Upper lobe of right lung (tissue), 1 donor: ENCODE measurements at regions not wholly inside any gene's neighbourhood (a gene's known extent, or its start where the extent isn't known, plus 50 kb on each side); places are given as distances from the start of the nearest gene placed in this dataset.
"Not testable (repeated sequence)": the region's sequence is repeated elsewhere in the genome, so short reads cannot be mapped to it uniquely, and the experiment has no call there.

ENCODE experiments used
- ATAC-seq: fragments of 200-7000 bp; cut with Tn5 transposase; one replicate; pipeline ENCODE4 v1.9.1; 2020; ENCODE audit warnings: mild to moderate bottlenecking, moderate library complexity
- DNase-seq: peaks from one replicate; pipeline ENCODE4 v3.0.0-alpha.2; 2020
- H3K27ac ChIP-seq: fragments of 200-600 bp; one replicate; pipeline ENCODE4 v1.8.0; 2022
- H3K27me3 ChIP-seq: fragments of 200-600 bp; one replicate; pipeline ENCODE4 v1.8.0; 2022; ENCODE audit warnings: mild to moderate bottlenecking
- H3K36me3 ChIP-seq: fragments of 200-600 bp; one replicate; pipeline ENCODE4 v1.8.0; 2022
- H3K4me1 ChIP-seq: fragments of 200-600 bp; one replicate; pipeline ENCODE4 v1.8.0; 2022
- H3K4me3 ChIP-seq: fragments of 200-600 bp; one replicate; pipeline ENCODE4 v1.8.0; 2022; ENCODE audit warnings: mild to moderate bottlenecking
- H3K9me3 ChIP-seq: fragments of 200-600 bp; one replicate; pipeline ENCODE4 v1.8.0; 2022
- CTCF ChIP-seq: fragments of 200-600 bp; IDR thresholded peaks from one replicate; pipeline ENCODE4 v1.8.0; 2022; ENCODE audit warnings: antibody characterized with exemption
- intact Hi-C: fragments of 100-400 bp; cut with DNase I; formaldehyde crosslinking; loops from one replicate; pipeline ENCODE4 v1.11.0; 2022
- donor health status: DM: no; HTN: yes; CAD: no; lungs with severe emphysema.

- no peak overlapping the region for H3K4me3 ChIP-seq
Measured at GRCh38 chr1:213793482-213794067, 194.2 kb upstream of the PROX1 start.

GRCh38 chr1:213796525-213796924 lies 191.2 kb upstream of the PROX1 start:
- Histone ChIP-seq H3K4me3 (no peak overlapping the region), H3K9me3 (no peaks in the 10 kb centered on the region), H3K4me1 (no peaks in the 10 kb centered on the region), H3K27ac (no peak overlapping the region), H3K27me3 (no peaks in the 10 kb centered on the region), H3K36me3 (no peaks in the 10 kb centered on the region)
- TF ChIP-seq CTCF: no peak
- no peak for DNase-seq
- no peak for ATAC-seq
- intact Hi-C loops: no loop called here

More at GRCh38 chr1:213793482-213794067, 194.2 kb upstream of the PROX1 start:
- Histone ChIP-seq H3K9me3 (no peaks in the 10 kb centered on the region), H3K4me1 (no peaks in the 10 kb centered on the region), H3K36me3 (no peaks in the 10 kb centered on the region), H3K27ac (no peak overlapping the region), H3K27me3 (no peaks in the 10 kb centered on the region)
- no peak for TF ChIP-seq CTCF
- intact Hi-C loops: no loop called here
- DNase-seq (no peak), ATAC-seq (no peak)

GRCh38 chr1:213808288-213808687 lies 179.5 kb upstream of the PROX1 start:
- H3K27ac ChIP-seq, H3K4me3 ChIP-seq, intact Hi-C loops, H3K27me3 ChIP-seq, H3K4me1 ChIP-seq, ATAC-seq, H3K9me3 ChIP-seq, H3K36me3 ChIP-seq, DNase-seq: not testable (repeated sequence)

GRCh38 chr1:213817156-213817555 lies 170.6 kb upstream of the PROX1 start:
- Histone ChIP-seq H3K9me3 (no peaks in the 10 kb centered on the region), H3K27ac (no peak overlapping the region), H3K36me3 (no peaks in the 10 kb centered on the region), H3K27me3 (no peaks in the 10 kb centered on the region), H3K4me1 (no peaks in the 10 kb centered on the region), H3K4me3 (no peak overlapping the region)
- TF ChIP-seq CTCF: no peak
- ATAC-seq (no peak), DNase-seq (no peak)
- intact Hi-C loops: no loop called here

- DNase-seq (no peak), ATAC-seq (peak; percentile 66)
- H3K36me3 ChIP-seq: no peaks in the 10 kb centered on the region
- H3K27ac ChIP-seq: no peak overlapping the region
- intact Hi-C loops: no loop called here
- no peaks in the 10 kb centered on the region for H3K4me1 ChIP-seq
- no peak for TF ChIP-seq CTCF
- no peaks in the 10 kb centered on the region for H3K9me3 ChIP-seq
- no peaks in the 10 kb centered on the region for H3K27me3 ChIP-seq
- H3K4me3 ChIP-seq: no peak overlapping the region
Measured at GRCh38 chr1:213820362-213821149, 167.2 kb upstream of the PROX1 start.

- no peaks in the 10 kb centered on the region for H3K4me1 ChIP-seq
- no peak overlapping the region for H3K27ac ChIP-seq
- ATAC-seq (no peak), DNase-seq (no peak)
- TF ChIP-seq CTCF: no peak
- H3K9me3 ChIP-seq: no peaks in the 10 kb centered on the region
- intact Hi-C loops: no loop called here
- no peak overlapping the region for H3K4me3 ChIP-seq
- H3K36me3 ChIP-seq: no peaks in the 10 kb centered on the region
- no peaks in the 10 kb centered on the region for H3K27me3 ChIP-seq
Measured at GRCh38 chr1:213821175-213821942, 166.4 kb upstream of the PROX1 start.
